Osteoblast (primary cell): ENCODE measurements at regions not wholly inside any gene's neighbourhood (a gene's known extent, or its start where the extent isn't known, plus 50 kb on each side); places are given as distances from the start of the nearest gene placed in this dataset.

Experiments used
- DNase-seq: peaks from one replicate; pipeline ENCODE4 v3.0.0; 2011; ENCODE audit warnings: low spot score, mixed read lengths; ENCODE audit not compliant: insufficient read length; ENCODE audit errors: missing footprints
- H2AFZ ChIP-seq: 2 replicates; pipeline ENCODE4 v1.6.0; 2011; ENCODE audit warnings: mild to moderate bottlenecking, low read length
- H3K27ac ChIP-seq: 2 replicates; pipeline ENCODE4 v1.5.1; 2011; ENCODE audit warnings: mild to moderate bottlenecking, low read depth, low read length, moderate library complexity
- H3K27me3 ChIP-seq: 2 replicates; pipeline ENCODE4 v1.6.0; 2012; ENCODE audit warnings: mild to moderate bottlenecking, control low read depth, inconsistent platforms, low read length, moderate library complexity; ENCODE audit not compliant: insufficient read depth
- H3K36me3 ChIP-seq: 2 replicates; pipeline ENCODE4 v1.5.1; 2011; ENCODE audit warnings: mild to moderate bottlenecking, low read length, control low read depth, moderate library complexity; ENCODE audit not compliant: insufficient read depth
- H3K4me1 ChIP-seq: 2 replicates; pipeline ENCODE4 v1.5.1; 2011; ENCODE audit warnings: mild to moderate bottlenecking, low read length, control low read depth, moderate library complexity; ENCODE audit not compliant: insufficient read depth
- H3K4me2 ChIP-seq: 2 replicates; pipeline ENCODE4 v1.6.0; 2011; ENCODE audit warnings: mild to moderate bottlenecking, low read length; ENCODE audit not compliant: insufficient read depth
- H3K4me3 ChIP-seq: fragments of 200-600 bp; sonication (generic); 3 replicates; pipeline ENCODE4 v1.5.1; 2012; ENCODE audit warnings: mild to moderate bottlenecking, low read length, inconsistent platforms; ENCODE audit not compliant: insufficient read depth
- H3K79me2 ChIP-seq: 2 replicates; pipeline ENCODE4 v1.6.0; 2012; ENCODE audit warnings: mild to moderate bottlenecking, low read length, control low read depth, inconsistent platforms; ENCODE audit not compliant: insufficient read depth
- H3K9me3 ChIP-seq: 2 replicates; pipeline ENCODE4 v1.5.1; 2011; ENCODE audit warnings: low read depth, low read length, control low read depth
- H4K20me1 ChIP-seq: 2 replicates; pipeline ENCODE4 v1.6.0; 2012; ENCODE audit warnings: mild to moderate bottlenecking, low read length, control low read depth; ENCODE audit not compliant: insufficient read depth
- TF ChIP-seq, protein P1 (sequence below): IDR thresholded peaks from 2 replicates; pipeline ENCODE4 v1.5.1; 2011; ENCODE audit warnings: mild to moderate bottlenecking, low read depth, low read length, moderate library complexity; ENCODE audit errors: extremely low read depth

DNA sequence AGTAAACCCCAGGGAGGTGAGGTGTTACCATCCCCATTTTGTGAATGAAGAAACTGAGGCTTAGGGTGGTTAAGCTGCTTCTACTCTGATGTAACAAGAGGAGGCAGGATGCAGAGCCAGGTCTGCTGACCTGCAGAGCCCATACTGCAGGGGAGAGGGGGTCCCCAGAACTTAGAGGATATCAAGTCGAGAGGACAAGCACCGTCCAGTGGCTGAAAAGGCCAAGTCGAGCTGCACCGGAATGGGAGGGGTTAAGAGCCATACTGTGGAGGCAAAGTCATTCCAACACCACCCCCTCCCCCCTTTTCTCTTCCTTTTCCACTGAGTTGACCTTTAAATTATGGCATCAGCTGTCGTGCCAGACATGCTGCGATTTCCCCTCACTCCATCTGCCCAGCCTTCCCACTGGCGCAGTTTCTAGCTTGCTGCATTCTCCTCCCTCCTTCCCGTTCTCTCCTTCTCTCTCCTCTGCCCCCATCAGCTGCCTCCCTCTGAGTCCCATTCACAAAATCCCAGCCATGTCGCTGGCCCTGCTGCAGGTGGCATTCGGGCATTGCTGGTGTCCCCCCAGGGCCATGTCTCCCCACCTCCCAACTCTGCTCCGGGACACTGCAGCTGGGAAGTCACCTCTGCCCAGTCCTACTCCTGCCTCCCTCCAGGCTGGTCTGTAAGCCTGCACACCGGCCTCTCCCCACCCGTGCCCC, 346.9 kb downstream of the DYSF start:
- Histone ChIP-seq H2AFZ (no peak overlapping the region), H3K9me3 (no peaks in the 10 kb centered on the region), H3K27me3 (peaks cover 11% of the 10 kb centered on the region), H3K4me2 (no peak overlapping the region), H3K27ac (no peak overlapping the region), H3K4me3 (no peak overlapping the region), H3K79me2 (no peaks in the 10 kb centered on the region), H3K4me1 (peaks cover 6% of the 10 kb centered on the region), H4K20me1 (no peaks in the 10 kb centered on the region), H3K36me3 (no peaks in the 10 kb centered on the region)
- TF ChIP-seq, protein P1, sequence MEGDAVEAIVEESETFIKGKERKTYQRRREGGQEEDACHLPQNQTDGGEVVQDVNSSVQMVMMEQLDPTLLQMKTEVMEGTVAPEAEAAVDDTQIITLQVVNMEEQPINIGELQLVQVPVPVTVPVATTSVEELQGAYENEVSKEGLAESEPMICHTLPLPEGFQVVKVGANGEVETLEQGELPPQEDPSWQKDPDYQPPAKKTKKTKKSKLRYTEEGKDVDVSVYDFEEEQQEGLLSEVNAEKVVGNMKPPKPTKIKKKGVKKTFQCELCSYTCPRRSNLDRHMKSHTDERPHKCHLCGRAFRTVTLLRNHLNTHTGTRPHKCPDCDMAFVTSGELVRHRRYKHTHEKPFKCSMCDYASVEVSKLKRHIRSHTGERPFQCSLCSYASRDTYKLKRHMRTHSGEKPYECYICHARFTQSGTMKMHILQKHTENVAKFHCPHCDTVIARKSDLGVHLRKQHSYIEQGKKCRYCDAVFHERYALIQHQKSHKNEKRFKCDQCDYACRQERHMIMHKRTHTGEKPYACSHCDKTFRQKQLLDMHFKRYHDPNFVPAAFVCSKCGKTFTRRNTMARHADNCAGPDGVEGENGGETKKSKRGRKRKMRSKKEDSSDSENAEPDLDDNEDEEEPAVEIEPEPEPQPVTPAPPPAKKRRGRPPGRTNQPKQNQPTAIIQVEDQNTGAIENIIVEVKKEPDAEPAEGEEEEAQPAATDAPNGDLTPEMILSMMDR: no peak
- DNase-seq: peak; percentile 23

DNA sequence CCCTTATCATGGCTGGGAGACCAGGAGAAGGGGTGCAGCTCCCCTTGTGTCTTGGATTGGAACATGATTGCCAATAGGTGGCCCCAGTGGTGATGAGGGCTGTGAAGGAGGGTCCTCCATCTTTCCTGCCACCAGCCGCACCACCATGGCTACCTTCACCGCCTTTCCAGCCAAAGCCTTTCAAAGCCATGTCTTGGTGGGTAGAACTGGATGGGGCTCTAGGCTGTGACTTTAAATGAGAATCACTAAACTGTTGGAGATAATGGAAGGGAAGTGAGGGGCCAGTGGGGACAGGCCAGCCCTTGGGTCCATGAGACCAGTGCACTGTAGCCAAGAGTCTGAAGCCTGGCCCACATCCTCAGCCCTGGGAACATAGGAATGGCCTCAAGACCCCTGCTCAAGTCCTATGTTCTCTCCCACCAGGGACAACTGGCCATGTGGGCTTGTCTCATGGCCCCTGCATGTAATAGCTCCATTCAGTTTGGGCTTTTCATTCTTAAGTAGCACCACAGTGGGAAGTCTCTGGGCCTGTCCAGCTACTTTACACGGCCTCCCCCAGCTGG, 345.7 kb downstream of the DYSF start:
- Histone ChIP-seq H3K4me3 (no peak overlapping the region), H3K27ac (no peak overlapping the region), H3K4me2 (no peak overlapping the region), H2AFZ (no peak overlapping the region), H3K36me3 (no peaks in the 10 kb centered on the region), H3K4me1 (peaks cover 6% of the 10 kb centered on the region), H3K27me3 (peaks cover 8% of the 10 kb centered on the region), H4K20me1 (no peaks in the 10 kb centered on the region), H3K79me2 (no peaks in the 10 kb centered on the region), H3K9me3 (no peaks in the 10 kb centered on the region)
- peak; percentile 35 for DNase-seq
- TF ChIP-seq, protein P1: no peak

DNA sequence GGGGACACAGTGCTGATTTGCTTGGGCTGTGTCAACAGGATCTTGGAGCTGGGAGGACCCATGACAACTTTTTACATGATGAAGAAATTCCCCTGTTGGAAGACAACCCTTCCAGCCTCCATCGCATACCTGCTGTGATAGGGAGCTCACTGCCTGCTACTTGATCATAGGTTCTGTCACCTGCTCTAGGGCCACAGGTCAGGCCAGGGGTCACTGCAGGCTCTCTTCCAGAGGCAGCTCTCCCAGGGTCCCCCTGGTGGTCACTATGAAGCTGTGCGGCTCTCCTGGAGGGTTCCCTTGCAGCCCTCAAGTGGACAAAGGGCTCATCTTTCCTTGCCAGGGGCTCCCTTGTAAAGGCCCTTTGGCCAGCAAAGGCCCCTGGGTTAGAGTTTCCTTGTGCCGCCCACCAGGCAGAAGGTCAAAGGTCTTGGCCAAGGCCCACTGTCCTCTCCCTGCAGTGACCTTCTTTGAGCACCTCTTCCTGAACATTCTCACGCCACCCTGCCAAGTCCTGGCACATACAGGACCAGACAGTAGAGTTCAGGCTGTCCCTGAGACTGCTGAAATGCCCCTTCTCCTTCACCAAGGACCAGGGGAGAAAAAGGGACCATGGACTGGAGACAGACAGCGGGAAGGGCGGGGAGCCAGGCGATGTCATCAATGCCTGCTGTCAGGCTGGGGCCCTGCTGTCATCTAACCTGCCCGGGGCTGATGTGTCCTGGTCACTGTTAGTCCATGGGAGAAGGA, 345.1 kb downstream of the DYSF start:
- DNase-seq: peak; percentile 87
- no peak overlapping the region for H3K4me3 ChIP-seq
- H2AFZ ChIP-seq: no peak overlapping the region
- no peaks in the 10 kb centered on the region for H3K79me2 ChIP-seq
- TF ChIP-seq, protein P1: peak; percentile 94
- peaks cover 12% of the 10 kb centered on the region for H3K4me1 ChIP-seq
- H3K36me3 ChIP-seq: no peaks in the 10 kb centered on the region
- peaks cover 8% of the 10 kb centered on the region for H3K27me3 ChIP-seq
- H3K4me2 ChIP-seq: no peak overlapping the region
- H3K9me3 ChIP-seq: no peaks in the 10 kb centered on the region
- H4K20me1 ChIP-seq: no peaks in the 10 kb centered on the region
- no peak overlapping the region for H3K27ac ChIP-seq
